Keratinocyte (primary cell): ENCODE measurements at regions not wholly inside any gene's neighbourhood (a gene's known extent, or its start where the extent isn't known, plus 50 kb on each side); places are given as distances from the start of the nearest gene placed in this dataset.

ENCODE experiments used
- DNase-seq: peaks from one replicate; pipeline ENCODE4 v3.0.0-alpha.2; 2011; ENCODE audit warnings: low read depth, missing footprints, low spot score
- FAIRE-seq: peaks from 2 replicates; lab custom pipeline; 2011; peaks lifted over from hg19 to GRCh38; lab: Jason Lieb, UNC
- H2AFZ ChIP-seq: 2 replicates; pipeline ENCODE4 v1.6.0; 2012; ENCODE audit warnings: low read length, control low read depth, inconsistent platforms; ENCODE audit not compliant: control insufficient read depth
- H3K27ac ChIP-seq: 2 replicates; pipeline ENCODE4 v1.5.1; 2011; ENCODE audit warnings: low read length; ENCODE audit not compliant: control insufficient read depth, insufficient read depth
- H3K27me3 ChIP-seq: 3 replicates; pipeline ENCODE4 v1.6.0; 2011; ENCODE audit warnings: low read length; ENCODE audit not compliant: control insufficient read depth, insufficient read depth; ENCODE audit errors: extremely low read depth
- H3K36me3 ChIP-seq, 2 experiments: 2 replicates in 1 of 2; 3 replicates in 1 of 2; pipeline ENCODE4 v1.5.1; 2011; ENCODE audit warnings: low read length in 2 of 2, mild to moderate bottlenecking in 1 of 2; ENCODE audit not compliant: control insufficient read depth in 2 of 2, insufficient read depth in 2 of 2; ENCODE audit errors: extremely low read depth in 1 of 2
- H3K4me1 ChIP-seq: 3 replicates; pipeline ENCODE4 v1.5.1; 2011; ENCODE audit warnings: low read length; ENCODE audit not compliant: control insufficient read depth, insufficient read depth; ENCODE audit errors: extremely low read depth
- H3K4me2 ChIP-seq: 3 replicates; pipeline ENCODE4 v1.6.0; 2011; ENCODE audit warnings: low read depth, low read length; ENCODE audit not compliant: control insufficient read depth, insufficient read depth; ENCODE audit errors: extremely low read depth
- H3K4me3 ChIP-seq, 3 experiments: fragments of 200-600 bp in 1 of 3; sonication (generic) in 1 of 3; 2 replicates in 2 of 3; 3 replicates in 1 of 3; pipeline ENCODE4 v1.5.1; 2011 to 2016; ENCODE audit warnings: low read length in 3 of 3, mild to moderate bottlenecking in 3 of 3, control low read depth in 2 of 3, inconsistent platforms in 1 of 3, low read depth in 1 of 3, mixed read lengths in 1 of 3, mixed run types in 1 of 3, moderate library complexity in 1 of 3; ENCODE audit not compliant: control insufficient read depth in 2 of 3, insufficient read depth in 2 of 3; ENCODE audit errors: extremely low read depth in 1 of 3
- H3K79me2 ChIP-seq: 2 replicates; pipeline ENCODE4 v1.6.0; 2012; ENCODE audit warnings: low read length; ENCODE audit not compliant: control insufficient read depth, insufficient read depth
- H3K9ac ChIP-seq: 3 replicates; pipeline ENCODE4 v1.6.0; 2011; ENCODE audit warnings: low read length; ENCODE audit not compliant: control insufficient read depth, insufficient read depth; ENCODE audit errors: extremely low read depth
- H3K9me1 ChIP-seq: 3 replicates; pipeline ENCODE4 v1.6.0; 2011; ENCODE audit warnings: low read length; ENCODE audit not compliant: control insufficient read depth, insufficient read depth; ENCODE audit errors: extremely low read depth
- H3K9me3 ChIP-seq: 2 replicates; pipeline ENCODE4 v1.5.1; 2012; ENCODE audit warnings: low read depth, low read length; ENCODE audit not compliant: control insufficient read depth
- H4K20me1 ChIP-seq: 3 replicates; pipeline ENCODE4 v1.6.0; 2011; ENCODE audit warnings: low read length; ENCODE audit not compliant: control insufficient read depth, insufficient read depth; ENCODE audit errors: extremely low read depth
- EZH2 ChIP-seq: IDR thresholded peaks from one replicate; pipeline ENCODE4 v1.6.1; 2012; ENCODE audit warnings: inconsistent platforms, mild to moderate bottlenecking, low read length, moderate library complexity
- dilution Hi-C: fragments of 300-500 bp; cut with MboI; formaldehyde crosslinking; loops from one replicate; pipeline ENCODE4 v1.7.0; 2020; ENCODE audit warnings: low sequenced_read_pairs; ENCODE audit not compliant: extremely low pct_ligation_motif_present
- TF ChIP-seq, protein P1 (sequence below), 3 experiments: IDR thresholded peaks in 1 of 3; conservative IDR thresholded peaks in 1 of 3; optimal IDR thresholded peaks in 1 of 3; 2 replicates in 2 of 3; 3 replicates in 1 of 3; pipeline versions ENCODE3 to v1.5.1; 2011; ENCODE audit warnings: low read length in 3 of 3, mild to moderate bottlenecking in 3 of 3, moderate library complexity in 2 of 3, control low read depth in 1 of 3, inconsistent platforms in 1 of 3; ENCODE audit not compliant: insufficient read depth in 2 of 3; ENCODE audit errors: extremely low read depth in 1 of 3

DNA sequence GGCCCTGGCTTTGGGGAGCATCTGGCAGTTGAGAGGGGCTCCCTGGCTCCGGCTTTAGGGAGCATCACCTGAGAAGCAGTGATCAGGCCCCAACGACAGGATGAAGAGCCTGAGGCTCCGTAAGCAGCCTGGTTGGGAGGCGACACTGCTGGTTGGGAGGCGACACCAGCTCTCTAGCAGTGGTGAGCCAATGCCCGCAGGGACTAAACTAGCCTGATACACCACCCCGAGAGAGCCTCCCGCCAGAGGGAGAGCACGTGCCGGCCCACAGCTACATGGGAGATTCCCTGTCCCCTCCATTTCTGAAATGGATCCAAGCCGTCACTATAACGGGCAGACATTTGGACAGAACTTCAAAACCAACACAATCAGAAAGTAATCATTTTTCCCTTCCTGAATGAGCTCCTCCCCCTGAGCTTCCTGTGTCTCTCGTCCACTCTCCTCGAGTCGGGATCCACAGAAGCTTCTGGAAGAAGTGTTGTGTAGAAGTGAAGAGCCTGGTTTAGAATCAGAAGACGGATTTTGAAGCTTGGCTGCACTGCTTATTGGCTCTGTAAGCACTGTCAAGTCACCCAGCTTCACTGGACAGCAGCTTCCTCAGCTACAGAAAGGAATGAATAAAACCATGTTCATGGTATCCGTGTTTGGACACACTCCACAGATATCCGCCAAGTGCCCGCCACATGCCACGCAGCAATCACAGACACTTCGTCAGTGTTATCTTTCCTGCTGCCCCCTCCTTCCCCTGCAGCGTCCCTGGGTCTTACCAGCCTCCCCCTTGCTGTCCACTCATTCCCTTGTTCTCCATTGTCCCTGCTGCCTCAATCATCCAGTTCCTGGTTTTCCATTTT lies 199.6 kb downstream of the TTLL2 start:
- dilution Hi-C loops = no loop called here
- no peak overlapping the region for H3K27ac ChIP-seq
- no peak overlapping the region for H3K9ac ChIP-seq
- TF ChIP-seq EZH2 = no peak
- TF ChIP-seq, protein P1, sequence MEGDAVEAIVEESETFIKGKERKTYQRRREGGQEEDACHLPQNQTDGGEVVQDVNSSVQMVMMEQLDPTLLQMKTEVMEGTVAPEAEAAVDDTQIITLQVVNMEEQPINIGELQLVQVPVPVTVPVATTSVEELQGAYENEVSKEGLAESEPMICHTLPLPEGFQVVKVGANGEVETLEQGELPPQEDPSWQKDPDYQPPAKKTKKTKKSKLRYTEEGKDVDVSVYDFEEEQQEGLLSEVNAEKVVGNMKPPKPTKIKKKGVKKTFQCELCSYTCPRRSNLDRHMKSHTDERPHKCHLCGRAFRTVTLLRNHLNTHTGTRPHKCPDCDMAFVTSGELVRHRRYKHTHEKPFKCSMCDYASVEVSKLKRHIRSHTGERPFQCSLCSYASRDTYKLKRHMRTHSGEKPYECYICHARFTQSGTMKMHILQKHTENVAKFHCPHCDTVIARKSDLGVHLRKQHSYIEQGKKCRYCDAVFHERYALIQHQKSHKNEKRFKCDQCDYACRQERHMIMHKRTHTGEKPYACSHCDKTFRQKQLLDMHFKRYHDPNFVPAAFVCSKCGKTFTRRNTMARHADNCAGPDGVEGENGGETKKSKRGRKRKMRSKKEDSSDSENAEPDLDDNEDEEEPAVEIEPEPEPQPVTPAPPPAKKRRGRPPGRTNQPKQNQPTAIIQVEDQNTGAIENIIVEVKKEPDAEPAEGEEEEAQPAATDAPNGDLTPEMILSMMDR (optimal IDR thresholded peaks at IDR 0.05 in 1 of 3, IDR thresholded peaks at IDR 0.05 in 1 of 3, conservative IDR thresholded peaks at IDR 0.05 in 1 of 3; ENCODE audit: extremely low read depth in 1 of 3, insufficient read depth in 2 of 3, low read length in 3 of 3) = no peak
- no peaks in the 10 kb centered on the region for H3K4me1 ChIP-seq
- H3K4me3 ChIP-seq = no peak overlapping the region
- H4K20me1 ChIP-seq = no peaks in the 10 kb centered on the region
- H3K9me3 ChIP-seq = no peaks in the 10 kb centered on the region
- no peak for FAIRE-seq
- H3K27me3 ChIP-seq = no peaks in the 10 kb centered on the region
- no peak for DNase-seq
- no peaks in the 10 kb centered on the region for H3K36me3 ChIP-seq
- H3K9me1 ChIP-seq = no peaks in the 10 kb centered on the region
- H3K4me2 ChIP-seq = no peak overlapping the region
- H2AFZ ChIP-seq = no peak overlapping the region
- H3K79me2 ChIP-seq = no peaks in the 10 kb centered on the region

DNA sequence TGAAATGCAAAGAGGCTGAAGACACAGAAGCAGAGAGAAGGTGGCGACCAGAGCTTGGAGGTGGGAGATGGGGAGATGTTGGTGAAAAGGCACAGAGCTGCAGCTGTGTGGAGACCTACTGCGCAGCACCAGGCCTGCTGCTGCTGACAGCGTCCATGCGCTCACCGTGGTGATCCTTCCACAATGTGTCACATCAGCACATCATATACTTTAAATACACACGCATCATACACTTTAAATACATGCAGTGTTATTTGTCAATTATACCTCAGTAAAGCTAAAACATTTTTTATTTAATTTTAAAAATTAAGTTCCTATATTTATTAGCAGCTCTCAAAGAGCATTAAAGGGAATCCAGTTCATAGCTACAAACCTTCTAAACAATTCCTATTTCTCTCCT lies 200.9 kb downstream of the TTLL2 start:
- TF ChIP-seq EZH2 = no peak
- TF ChIP-seq, protein P1 (optimal IDR thresholded peaks at IDR 0.05 in 1 of 3, IDR thresholded peaks at IDR 0.05 in 1 of 3, conservative IDR thresholded peaks at IDR 0.05 in 1 of 3; ENCODE audit: extremely low read depth in 1 of 3, insufficient read depth in 2 of 3, low read length in 3 of 3) = no peak
- H3K9me1 ChIP-seq = no peaks in the 10 kb centered on the region
- DNase-seq (no peak), FAIRE-seq (no peak)
- no peaks in the 10 kb centered on the region for H3K79me2 ChIP-seq
- H3K27me3 ChIP-seq = no peaks in the 10 kb centered on the region
- no peaks in the 10 kb centered on the region for H3K4me1 ChIP-seq
- H3K9ac ChIP-seq = no peak overlapping the region
- no peaks in the 10 kb centered on the region for H4K20me1 ChIP-seq
- no peaks in the 10 kb centered on the region for H3K9me3 ChIP-seq
- no peak overlapping the region for H3K27ac ChIP-seq
- no peak overlapping the region for H3K4me3 ChIP-seq
- dilution Hi-C loops = no loop called here
- no peaks in the 10 kb centered on the region for H3K36me3 ChIP-seq
- H3K4me2 ChIP-seq = no peak overlapping the region
- H2AFZ ChIP-seq = no peak overlapping the region
